ENCODE measurements at regions not wholly inside any gene's neighbourhood (a gene's known extent, or its start where the extent isn't known, plus 50 kb on each side); places are given as distances from the start of the nearest gene placed in this dataset.
"Not testable (repeated sequence)": the region's sequence is repeated elsewhere in the genome, so short reads cannot be mapped to it uniquely, and the experiment has no call there.

GRCh38 chr3:197407526-197407925 lies 109.1 kb upstream of the DLG1 start:
- DNase-seq = no peak

DNA sequence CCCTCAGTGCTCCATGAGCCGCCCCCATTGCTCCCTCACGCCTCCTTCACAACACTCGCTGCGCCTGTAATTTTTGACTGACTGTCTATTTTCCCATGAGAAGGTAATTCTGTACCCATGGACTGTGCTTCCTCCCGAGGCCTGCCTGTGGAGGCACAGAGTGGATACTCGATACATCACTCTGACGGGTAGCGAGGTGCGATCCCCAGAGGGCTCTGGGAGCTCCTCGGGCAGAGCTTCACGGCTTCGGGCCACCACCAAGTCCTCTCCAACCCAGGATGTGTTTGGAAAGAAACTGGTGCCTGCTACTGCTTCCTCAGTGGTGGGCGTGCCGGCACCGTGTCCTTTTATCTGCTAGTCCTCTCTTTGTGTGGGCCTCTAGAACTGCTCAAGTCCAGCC lies 108.6 kb upstream of the DLG1 start:
- no peak for DNase-seq

DNA sequence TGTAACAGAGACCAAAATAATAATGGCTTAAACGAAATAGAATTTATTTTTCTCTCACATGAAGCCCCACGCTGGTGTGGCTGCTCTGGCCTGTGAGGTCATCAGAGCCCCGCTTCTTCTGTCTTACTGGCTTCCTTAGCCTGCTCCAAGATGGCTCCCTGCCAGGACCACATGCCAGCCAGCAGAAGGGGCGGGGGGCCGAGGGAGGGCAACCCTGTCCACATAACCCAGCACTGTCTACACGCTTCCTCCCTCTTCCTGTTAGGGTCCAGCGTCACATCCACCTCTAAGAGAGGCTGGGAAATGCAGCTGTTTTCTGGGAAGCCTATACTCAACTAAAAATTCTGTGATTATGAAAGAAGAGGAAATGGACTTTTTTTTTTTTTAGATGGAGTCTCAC lies 107.9 kb upstream of the DLG1 start:
- DNase-seq = peak in 1 of 3 donors; percentile 62

DNA sequence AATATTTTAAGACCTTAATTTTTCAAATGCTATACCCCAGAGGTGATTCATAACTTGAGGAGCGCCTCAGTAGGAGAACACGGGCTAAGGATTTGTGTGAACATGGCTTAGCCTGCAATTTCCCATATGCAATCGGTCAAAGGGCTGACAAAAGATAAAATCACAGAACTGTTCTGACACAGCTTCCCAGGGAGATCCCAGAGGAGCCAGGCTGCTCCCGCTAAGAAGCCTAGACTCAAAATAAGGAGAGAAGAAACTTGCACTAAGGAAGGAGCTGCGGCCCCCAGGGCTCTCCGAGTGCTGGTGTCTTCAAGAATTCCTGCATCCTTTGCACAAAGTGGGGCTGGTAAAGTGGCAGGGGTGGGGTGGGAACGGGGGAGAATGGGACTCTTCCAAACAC lies 106.3 kb upstream of the DLG1 start:
- no peak for DNase-seq

GRCh38 chr3:197404030-197404429 lies 105.6 kb upstream of the DLG1 start:
- DNase-seq = no peak

- DNase-seq = not testable (repeated sequence)
These were observed 104.0 kb upstream of the DLG1 start for GRCh38 chr3:197402401-197402800.

DNA sequence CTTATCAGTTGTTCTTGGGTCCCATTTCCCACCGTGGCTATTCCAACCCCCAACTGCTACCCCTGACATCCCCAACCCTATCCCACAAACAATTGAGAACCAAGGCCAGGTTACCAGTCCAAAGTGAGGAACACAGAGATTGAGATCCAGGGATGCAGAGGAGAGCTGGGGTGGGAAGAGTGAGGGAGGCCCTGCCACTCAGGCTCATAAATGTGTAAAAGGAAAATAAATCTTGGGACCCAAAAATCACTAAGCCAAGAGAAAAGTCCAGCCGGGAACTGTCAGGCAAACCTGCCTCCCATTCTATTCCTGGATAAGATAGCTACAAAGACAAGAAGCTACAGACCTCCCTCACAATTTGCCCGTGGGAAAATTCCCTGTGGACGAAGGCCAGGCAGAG lies 101.1 kb upstream of the DLG1 start:
- DNase-seq = no peak

GRCh38 chr3:197398286-197398878 lies 100.0 kb upstream of the DLG1 start:
- DNase-seq = no peak

DNA sequence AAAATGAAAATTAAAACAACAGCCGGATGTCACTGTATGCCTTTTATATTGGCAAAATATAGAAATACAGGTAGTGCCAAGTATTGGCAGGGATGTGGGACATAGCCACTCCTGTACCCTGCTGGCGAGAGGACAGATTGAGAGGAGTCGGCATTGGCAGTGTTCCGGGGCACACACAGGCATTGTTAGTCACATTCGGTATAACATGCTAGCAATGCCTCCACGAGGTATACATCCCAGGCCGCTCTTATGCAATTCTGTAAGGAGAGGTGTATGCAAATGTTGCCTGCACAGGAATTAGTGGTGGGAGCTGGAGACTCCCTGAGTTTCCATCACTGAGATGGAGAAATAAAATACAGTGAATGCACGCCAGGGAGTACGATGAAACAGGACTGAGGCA lies 99.4 kb upstream of the DLG1 start:
- DNase-seq = no peak

DNA sequence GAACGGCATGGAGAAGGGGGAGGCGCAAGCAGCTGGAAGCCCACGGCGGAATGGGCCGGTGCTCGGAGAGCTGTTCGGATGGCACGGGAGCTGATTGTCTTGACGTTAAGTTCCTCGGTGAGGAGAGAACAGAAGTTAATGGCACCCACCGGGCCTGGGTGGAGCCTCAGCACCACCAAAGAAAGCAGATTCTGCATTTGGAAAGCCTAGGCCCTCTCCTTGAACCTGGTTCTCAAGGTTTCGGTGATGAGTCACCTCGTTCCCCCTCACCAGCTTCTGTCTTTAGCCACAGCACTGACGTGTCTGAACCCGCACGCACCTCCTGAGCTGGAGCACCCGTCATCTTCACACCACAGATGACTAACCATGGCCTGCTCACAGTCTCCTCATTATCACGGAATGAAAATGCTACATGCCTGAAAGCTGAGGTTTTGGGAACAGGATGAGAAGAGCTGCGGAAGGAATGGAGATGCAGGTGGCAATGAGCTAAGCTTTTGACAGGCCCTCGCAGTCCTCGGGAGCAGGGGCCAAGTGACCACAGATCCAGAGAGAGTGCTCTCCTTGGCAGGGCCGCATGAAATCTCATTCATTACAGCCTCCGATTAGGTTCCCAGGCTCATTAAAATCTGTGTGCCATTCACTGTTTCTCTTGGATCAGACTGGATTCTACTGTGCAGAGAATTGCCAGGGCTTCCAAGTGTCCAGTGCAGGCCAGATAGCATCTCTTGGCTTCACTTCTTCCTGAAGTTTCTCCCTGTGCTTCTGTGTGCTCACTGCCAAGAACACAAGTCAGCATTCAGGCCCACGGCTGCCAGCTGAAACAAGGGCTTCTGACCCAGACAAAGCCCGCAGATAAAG lies 96.3 kb upstream of the DLG1 start:
- peak; percentile 49 to 97 (median 63) for DNase-seq

DNA sequence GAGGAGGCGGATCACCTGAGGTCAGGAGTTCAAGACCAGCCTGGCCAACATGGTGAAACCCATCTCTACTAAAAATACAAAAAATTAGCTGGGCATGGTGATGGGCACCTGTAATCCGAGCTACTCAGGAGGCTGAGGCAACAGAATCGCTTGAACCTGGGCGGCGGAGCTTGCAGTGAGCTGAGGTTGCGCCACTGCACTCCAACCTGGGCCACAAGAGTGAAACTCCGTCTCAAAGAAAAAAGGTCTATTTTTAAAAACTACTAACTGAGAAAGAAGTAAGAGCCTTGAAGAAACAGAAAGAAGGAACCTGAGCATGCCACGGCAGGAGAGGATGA lies 95.7 kb upstream of the DLG1 start:
- DNase-seq = not testable (repeated sequence)

- no peak for DNase-seq
These were observed 95.3 kb upstream of the DLG1 start for GRCh38 chr3:197393711-197394110.

- no peak for DNase-seq
These were observed 94.5 kb upstream of the DLG1 start for GRCh38 chr3:197392961-197393360.

DNA sequence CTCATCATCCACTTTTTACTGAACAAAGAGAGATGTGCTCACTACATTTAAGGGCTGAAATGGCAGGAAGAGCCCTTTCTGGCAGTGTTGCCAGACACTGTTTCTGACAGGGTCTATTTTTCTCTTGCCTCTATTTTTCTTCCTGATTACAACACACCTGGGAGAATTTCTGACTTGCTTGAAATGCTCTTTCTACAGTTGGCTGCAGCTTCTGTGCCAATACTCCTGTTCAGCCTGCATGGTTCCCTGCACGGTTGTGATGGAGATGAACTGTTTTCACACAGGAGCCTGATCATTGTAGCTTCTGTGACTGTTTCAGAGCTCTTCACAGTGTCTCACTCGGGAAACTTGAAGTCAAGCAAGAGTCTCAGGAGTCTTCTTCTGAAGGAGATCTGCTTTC lies 83.0 kb upstream of the DLG1 start:
- no peak for DNase-seq

DNA sequence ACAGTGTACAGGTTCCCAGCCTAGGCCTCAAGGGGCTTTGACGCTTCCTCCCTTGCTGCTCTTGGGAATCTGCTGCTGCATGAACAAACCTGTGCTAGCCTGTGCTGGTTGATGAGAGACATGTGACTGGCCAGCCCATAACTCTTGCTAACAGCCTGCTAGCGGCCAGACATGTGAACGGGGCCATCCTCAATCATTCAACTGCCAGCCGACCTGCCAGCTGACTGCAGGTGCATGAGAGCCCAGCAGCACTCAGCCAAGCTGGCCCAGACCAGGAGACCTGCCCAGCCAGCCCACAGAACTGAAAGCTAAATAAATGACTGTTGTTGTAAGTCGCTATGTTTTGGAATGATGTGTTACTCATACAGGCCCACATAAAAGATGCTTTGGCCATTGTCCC lies 82.4 kb upstream of the DLG1 start:
- peak in 1 of 3 donors; percentile 48 for DNase-seq

GRCh38 chr3:197378985-197379718 lies 80.7 kb upstream of the DLG1 start:
- DNase-seq = no peak

- no peak for DNase-seq
These were observed 78.5 kb upstream of the DLG1 start for GRCh38 chr3:197376735-197377555.

DNA sequence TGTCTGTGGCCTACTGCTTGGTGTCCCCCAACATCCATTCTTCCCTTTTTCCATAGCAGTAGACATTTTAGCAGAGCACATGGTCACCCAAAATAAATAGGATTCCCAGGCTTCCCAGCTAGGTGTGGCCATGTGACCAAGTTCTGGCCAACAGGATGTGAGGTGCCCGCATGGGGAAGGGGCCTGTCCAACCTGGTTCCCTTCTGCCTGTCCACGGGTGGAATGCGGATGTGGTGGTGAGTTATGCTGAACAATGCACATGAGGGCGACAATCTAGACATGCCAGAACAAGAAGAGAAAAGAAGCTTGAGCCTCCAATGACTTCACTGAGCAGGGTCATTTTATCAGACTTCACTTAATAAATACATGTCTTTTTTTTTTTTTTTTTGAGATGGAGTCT lies 77.6 kb upstream of the DLG1 start:
- DNase-seq = no peak

DNA sequence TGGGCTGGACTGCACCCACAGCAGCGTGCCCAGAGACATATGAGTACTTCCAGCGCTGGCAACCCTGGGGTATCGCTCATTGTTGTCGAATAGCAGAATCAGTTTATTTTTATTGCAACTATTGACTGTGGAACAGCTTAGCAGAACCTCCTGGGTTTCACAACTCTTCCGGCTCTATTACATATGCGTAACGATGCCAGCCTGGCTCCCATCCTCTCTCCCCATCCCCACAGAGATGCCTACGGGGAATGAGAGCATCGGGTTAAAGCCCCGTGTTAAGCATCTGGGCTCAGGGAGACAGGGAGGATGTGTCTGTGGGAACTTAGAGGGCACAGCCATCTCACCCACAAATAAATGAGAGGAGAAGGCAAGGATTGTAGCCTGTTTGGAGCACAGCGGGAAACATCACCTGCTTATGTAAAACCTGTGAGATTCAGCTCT lies 76.6 kb upstream of the DLG1 start:
- no peak for DNase-seq

DNA sequence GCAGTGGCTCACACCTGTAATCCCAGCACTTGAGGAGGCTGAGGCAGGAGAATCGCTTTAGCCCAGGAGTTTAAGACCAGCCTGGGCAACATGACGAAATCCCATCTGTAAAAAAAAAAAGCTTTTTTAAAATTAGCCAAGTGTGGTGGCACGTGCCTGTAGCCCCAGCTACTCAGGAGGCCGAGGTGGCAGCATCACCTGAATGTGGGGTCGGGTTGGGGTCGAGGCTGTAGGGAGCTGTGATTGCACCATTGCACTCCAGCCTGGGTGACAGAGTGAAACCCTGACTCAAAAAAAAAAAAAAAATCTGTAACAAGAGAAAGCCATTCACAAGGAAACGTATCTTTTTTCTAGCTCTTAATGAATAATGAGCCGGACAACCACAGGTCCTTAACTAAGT lies 74.7 kb upstream of the DLG1 start:
- DNase-seq = no peak

DNA sequence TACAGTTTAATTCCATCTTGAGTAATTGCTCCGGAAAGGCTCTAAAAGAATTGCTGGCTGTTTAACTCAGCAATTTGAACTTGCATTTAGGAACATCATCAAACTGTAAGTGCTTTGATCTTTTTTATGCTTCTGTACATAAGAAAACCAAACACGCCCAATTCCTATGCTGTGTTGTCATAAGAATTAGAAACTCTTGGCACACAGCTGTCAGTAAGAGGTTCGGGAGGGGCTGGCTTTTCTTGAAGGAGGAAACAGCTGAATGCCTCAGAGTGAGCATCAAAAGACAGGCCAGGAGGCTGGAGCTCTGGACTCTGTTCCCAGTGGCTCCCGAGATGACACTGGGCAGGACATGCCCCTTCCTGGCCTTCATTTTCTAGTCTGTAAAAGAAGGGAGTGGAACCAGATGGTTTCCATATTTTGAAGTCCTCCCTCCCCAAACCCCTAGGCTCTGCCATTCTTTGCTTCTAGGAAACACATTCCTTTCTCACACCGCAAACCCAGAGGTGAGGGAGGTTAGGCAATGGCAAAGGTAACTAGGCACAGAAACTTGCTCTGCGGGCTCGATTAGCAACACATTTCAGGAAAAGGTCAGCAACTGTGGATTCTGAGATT lies 73.7 kb upstream of the DLG1 start:
- peak in 2 of 3 donors; percentile 71 to 78 for DNase-seq

DNA sequence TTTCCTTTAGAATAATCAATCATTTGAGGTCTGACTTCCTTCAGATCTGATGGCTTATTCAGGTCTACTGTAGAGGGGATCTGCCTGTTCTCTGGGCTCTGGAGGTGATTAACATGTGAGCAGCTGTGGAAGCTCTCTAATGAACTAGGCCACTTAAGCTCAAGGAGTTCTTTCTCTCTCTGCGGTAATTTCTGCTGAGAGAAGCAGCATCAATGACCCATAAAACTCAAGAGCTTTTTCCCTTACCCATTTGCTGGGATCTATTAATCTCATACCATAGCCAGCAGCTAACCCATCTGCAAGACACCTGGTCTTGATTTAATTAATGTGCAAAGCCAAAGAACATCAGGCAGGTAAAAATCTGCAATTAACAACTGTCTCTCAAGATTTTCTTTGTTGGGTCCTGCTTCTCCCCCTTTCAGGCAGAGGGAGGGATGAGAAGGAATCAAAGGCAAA lies 73.2 kb upstream of the DLG1 start:
- DNase-seq = no peak

Data from muscle of back (tissue), 3 donors.